Ecto neural progenitor cell (in vitro differentiated cells): ENCODE measurements at regions not wholly inside any gene's neighbourhood (a gene's known extent, or its start where the extent isn't known, plus 50 kb on each side); places are given as distances from the start of the nearest gene placed in this dataset.

Source experiments
- DNase-seq: peaks from one replicate; pipeline ENCODE4 v3.0.0-alpha.2; 2018; ENCODE audit warnings: low spot score

DNA sequence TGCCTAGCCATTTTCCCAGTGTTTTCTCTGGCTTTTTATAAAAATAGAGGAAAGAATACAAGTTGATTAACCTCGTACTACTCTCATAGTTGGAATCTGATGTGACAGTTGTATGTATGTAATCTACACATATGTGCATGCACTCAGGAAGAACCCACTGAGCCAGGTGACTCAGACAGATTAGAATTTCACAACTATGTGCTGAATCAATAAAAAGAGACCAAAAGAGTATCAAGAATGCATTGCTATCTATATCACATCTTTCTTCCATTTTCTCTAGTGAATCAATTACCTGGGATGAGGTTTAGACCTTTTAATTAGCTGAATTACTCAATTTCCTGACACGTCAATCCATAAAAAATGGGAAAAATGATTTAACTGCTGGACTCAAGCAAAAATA, 319.3 kb upstream of the ATP10A start:
- DNase-seq: no peak

DNA sequence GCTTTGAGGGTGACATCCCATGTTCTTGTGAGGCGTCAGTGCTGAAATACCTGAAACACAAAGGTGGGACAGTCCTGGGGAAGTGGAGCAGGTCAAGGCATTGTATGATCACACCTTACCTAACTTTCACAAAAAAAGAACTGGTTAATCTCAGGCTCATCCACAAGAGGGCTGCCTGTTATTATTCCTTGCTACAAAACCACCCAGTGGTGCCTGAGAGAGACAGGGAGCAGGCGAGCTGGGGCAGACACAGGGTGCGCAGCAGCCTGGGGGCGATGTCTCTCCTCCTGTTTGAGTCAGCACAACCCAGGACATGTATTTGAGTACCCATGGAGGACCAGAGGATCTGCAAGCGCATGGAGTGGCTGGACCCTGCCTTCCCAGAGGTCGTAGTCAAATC, 316.8 kb upstream of the ATP10A start:
- DNase-seq: peak; percentile 67

DNA sequence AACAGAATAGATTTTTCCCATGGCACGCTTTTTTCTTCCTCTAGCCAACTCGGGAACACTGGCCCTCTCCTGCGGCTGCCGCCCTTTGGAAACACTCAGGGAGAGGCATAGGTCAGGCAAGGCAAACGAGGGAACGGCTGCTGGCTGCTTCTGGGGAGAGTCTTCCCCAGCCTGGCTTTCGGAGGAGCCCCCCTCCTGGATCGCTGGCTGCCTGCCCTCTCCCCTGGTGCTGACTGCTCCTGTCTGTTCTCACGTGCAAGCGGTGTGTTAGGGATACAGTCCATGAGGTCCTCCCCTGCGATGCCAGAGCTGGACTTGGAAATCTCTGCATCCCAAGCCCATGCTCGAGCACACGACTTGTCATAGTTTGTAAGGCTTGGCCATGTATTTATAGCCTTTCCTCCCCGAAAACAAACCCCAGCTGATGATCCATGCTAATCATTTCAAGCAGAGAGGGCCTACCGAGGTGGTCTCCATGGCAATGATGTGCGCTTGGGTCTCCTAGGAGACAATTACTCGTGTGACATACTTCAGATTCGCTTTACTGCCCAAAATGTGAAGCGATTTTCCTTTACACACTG, 315.6 kb upstream of the ATP10A start:
- no peak for DNase-seq

DNA sequence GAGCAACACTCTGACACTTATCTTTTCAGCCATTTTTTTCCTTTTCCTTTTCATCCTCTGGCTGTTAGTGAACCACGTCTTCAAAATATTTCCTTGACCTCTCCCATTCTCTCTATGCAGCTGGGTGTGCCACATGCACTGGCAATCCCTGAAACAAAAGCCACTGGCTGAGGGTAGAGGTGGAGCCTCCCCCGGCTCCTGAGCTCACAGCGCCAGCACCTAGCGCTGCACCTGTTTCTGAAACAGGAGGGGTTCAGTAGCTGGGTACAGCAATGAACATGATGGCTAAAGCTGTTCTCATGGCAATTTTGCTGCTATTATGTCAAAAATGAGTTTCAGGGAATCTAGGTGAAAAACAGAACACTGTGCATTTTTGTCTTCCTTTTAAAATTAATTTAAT, 314.7 kb upstream of the ATP10A start:
- no peak for DNase-seq

DNA sequence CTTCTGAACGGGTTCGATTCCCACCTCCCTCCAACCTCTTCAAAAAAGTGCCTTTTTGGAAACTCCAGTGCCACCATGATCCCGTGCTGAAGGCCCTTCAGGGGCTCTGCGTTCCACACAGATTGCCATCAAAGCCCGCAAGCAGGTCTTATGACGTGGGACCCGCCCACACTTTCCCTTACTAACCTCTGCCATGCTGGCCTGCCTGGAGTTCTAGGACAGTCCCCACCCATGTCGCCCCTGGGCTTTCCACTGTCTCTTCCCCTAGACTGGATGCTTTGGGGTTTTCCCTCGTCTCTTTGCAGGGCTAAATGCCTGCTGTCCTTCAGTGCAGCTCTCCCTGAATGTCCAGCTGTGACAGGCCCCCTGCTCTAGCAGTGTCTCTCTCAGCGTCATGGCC, 313.7 kb upstream of the ATP10A start:
- DNase-seq: no peak

DNA sequence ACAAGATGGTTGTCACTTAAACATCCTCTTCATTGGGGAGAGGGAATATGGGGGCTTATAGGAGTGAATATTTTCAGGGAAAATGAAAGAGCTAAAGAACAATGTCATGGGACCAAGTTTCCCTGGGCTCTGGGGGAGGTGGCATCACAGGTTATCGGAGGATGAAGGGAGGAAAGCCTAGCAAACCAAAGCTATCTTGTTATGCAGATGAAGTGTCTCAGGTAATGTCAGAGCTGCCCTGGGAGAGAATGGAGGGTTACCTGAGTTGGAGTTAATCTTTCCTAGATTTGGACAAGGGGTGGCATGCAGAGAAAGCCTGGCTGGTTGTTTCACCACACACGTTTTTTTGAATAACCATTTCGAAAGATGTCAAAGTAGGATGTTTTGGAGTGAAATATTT, 308.1 kb upstream of the ATP10A start:
- DNase-seq: no peak

DNA sequence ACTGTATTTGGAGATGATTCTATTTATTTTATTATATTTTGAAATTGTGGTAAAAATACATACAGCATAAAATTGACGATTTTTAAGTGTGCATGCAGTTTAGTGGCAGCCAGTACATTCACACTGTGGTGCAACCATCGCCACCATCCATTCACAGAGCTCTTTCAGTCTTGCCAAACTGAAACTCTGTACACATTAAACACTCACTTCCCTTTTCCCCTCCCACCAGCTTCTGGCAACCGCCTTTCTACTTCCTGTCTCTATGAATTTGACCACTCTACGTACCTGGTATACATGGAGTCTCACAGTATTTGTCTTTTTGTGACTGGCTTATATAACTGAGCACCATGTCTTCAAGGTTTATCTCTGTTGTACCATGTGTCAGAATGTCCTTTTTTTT, 303.3 kb upstream of the ATP10A start:
- no peak for DNase-seq

DNA sequence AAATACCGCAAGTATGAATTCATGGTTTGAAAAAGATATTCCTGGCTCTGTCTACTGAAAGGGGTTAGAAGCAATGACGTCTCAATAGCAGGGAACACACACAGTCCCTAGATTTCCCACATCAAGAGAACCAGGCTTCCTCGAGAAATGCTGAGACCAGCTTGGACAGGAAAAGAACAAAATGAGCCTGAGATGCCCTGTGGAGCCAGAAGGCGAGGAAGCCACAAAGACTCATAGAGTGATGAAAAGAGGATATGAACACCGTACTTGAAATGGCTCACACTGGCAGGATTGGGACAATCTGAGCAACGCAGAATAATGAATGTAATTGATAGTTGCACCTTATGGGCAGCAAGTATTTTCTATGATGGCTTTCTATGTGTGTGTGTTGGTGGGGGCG, 302.4 kb upstream of the ATP10A start:
- DNase-seq: no peak

DNA sequence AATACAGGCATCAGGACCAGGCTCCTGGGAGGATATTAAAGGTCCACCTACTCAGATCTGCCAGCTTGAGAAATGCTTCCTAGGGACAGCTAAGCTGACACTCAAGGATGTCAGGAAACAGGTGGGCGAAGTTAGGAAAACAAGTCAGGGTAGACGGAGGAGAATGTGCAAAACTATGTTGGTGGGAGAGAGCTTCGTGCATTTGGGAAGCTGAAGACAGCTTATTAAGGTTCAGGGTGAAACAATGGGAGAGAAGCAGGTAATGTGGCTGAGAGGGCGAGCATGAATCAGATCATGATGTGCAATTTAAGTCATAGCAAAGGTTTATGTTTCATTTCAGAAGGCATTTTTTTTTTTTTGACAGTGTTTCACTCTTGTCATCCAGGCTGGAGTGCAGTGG, 297.2 kb upstream of the ATP10A start:
- DNase-seq: no peak

DNA sequence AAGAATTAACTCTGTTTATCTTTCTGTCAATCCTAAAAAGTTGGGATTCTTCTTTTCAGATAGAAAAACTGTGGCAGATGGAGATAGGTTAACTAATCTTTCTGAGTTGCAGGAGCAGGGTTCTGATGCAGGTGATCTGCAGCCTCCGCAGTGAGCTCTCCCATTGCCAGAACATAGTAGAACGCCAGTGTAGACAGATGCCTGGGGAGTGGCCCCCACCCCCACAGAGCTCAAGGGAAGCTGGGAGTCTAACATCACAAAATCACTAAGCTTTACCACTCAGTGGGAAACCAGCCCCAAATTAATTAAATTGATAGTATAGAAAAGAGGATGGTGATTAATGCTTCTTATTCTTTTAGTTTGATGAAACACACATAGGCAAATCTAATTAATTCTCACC, 295.0 kb upstream of the ATP10A start:
- no peak for DNase-seq

DNA sequence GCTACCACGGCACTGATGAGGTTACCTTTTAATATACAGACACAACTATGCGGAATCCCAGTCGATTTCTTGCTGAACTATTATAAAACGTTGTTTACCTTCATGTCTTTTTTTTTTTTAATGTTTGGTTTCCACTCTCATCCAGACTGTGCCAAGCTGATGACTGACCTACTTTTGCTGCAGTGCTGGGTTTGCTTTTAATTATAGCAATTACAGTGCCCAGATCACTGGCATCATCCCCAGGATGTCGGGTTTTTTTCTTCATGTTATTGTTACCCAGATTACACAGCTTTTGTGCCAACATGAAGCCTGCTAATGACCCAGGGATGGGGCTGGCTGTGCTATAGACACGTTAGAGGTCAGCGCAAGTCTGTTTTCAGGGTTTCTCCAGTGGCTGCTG, 294.0 kb upstream of the ATP10A start:
- no peak for DNase-seq

DNA sequence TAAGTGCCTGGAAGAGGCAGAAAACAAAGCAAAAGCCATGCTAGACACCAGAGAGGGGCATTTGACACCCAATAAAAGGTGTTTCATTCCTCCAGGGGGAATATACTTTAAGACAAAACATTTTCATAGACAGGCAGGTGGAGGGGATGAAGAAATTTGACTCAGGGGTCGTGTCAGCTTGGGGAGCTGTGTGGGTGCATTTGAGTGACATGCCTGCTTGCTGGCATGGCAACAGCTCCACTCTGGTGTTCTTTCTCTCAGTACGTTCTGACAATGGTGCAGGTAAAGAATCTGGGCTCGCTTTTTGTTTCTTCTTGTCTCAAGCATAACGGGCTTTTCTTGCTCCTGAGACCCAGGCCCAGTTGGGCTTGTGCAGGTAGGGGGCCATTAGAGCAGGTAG, 292.9 kb upstream of the ATP10A start:
- DNase-seq: no peak

DNA sequence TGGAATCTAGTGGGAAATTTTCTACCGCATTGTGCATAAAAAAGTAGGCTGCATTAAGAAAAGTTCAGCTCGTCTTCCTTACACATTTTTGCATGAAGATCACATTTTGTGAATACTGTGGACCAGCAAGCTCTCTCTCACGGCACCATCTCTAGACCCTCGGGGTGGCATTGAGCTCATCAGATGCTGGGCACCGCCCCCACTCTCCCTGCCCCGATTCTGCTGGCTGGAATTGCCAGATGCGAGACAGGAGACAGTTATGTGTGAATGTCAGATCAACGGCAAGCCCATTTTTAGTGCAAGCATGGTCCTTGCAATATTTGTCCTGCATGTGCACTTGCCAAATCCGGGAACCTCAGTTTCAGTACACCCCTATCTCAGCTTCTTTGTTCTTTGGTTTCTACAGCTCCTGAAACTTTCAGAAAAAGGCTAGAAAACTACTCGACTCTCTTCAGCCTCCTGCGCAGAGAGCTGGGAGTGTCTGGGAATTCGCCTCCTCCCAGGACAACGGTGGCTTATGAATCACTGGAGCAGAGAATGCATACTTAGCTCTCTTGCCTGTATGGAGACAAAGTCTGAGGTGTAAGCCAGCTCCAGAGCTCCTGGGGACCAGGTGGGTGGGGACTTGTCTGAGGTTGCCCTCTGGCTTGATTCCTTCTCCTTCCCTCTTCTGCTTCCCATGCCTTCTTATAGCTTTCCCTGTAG, 285.2 kb upstream of the ATP10A start:
- no peak for DNase-seq

DNA sequence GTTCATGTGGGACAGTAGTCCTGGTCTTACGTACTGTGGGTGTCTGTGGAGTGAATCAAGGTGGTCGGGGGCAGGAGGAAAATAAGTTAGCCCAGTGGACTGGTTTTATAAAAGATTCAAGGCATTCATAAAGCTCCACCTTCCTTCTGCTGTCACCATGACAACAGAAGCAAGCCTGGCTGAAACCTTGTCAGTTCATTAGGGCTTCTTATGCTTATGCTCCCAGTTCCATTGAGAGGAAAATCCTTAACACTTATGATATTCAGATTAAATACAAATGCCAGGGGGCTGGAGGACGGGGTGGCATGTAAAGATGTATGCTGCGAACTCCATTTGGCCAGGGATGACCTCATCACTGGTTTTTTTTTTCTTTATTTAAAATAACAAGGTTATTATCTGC, 283.1 kb upstream of the ATP10A start:
- DNase-seq: no peak

DNA sequence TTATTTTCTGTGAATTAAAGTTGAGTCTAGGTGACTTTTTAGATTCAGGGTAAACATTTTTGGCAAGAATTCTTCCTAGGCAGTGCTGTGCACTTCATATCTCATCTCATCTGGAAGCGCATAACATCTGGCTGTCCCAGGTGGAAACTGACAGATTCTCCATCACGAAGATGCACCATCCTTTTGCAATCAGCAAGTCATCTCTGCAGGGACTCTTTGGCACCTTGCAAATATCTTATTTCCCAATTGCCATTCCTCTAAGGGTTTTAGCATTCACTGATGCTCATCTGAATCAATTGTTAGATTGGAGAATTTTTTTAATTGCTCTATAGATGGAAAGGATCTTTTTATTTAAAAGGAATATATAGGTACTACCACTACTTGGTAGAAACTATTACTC, 282.7 kb upstream of the ATP10A start:
- DNase-seq: no peak

DNA sequence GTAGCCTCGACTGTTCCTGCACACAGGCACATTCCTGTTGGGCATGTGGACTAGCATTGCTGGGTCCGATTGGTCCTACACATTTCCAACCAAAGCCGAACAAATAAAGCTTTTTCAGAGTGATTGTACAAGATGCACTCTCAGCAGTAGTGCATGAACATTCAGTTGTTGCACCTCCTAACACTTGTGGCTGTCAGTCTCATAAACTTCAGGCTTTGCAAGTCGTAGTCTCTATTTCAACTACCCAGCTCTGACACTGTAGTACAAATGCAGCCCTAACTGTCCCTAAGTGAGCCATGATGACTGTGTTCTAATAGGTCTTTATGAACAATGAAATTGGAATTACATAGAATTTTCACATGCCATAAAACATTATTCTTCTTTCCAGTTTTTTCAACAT, 281.7 kb upstream of the ATP10A start:
- DNase-seq: no peak

DNA sequence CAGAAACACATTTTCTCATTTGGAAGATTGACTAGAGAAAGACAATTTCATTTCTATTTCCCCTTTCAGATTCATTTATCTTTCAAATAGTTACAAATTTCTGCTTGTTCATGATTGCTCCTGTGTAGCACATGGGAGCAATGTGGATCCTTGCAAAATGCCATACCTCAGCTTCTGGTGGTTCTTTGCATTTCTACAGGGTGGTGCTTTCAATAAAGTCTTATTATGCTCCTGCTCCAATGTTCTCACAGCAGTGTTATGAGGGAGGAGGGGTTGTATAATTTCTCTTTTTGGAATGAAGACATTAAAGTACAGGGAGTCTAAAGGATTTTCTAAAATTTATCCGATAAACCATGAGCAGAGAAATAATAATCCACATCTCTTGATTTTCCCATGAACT, 280.1 kb upstream of the ATP10A start:
- DNase-seq: no peak

DNA sequence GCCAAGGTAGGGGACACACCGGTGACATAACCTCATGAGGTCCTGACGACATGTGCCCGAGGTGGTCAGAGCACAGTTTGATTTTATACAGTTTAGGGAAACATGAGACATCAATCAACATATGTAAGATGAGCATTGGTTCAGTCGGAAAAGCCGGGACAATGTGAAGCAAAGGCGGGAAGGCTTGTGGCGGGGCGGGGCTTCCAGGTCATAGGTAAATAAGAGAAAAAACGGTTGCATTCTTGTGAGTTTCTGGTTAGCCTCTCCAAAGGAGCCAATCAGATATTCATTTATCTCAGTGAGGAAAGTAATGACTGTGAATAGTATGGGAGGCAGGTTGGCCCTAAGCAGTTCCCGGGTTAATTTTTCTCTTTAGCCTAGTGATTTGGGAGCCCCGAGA, 271.7 kb upstream of the ATP10A start:
- DNase-seq: no peak

DNA sequence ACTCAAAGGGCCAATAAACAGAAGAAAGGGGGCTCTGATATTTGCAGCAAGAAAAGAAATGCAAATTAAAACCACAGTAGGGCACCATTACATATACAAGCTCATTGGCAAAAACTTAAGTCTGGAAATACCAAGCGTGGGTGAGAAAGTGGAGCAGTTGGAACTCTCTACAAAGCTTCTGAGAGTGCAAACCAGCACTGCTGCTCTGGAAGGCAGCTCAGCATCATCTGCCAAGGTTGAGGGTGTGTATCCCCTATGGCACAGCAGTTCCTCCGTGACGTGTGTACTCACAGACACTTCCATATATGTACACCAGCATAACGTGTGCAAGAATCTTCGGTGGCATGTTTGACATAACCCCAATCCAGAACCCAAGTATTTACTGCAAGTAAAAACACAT, 271.0 kb upstream of the ATP10A start:
- DNase-seq: no peak

DNA sequence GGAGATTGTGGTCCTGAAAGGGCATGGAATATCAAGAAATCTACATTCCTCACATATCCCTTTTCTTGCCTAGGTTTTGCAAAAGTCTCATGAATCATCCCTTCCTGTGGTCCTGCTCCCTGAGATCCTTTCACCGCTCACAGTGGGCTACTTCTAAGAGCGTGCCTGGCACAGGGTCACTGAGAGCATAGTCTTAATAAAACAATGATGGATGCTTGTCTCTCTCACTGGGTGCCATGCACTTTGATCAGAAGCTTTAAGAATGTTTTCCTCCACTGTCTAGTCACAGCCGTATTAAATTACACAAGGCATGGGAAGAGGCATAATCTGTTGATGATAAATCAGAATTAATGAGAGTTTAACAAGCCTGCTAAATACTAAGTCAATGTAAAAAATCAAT, 269.7 kb upstream of the ATP10A start:
- DNase-seq: no peak

DNA sequence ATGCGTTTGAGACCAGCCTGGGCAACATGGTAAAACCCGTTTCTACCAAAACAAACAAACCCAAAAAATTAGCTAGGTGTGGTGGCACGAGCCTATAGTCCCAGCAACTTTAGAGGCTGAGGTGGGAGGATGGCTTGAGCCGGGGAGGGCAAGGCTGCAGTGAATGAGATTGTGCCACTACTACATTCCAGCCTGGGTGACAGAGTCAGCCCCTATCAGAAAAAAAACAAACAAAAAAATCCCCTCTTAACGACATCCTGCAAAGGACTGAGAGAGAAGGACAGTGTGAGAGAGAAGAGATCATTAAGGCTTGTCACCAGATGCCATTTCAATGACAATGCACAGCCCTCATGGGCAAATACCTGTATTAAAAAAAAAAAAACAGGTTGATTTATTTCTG, 266.7 kb upstream of the ATP10A start:
- DNase-seq: no peak

DNA sequence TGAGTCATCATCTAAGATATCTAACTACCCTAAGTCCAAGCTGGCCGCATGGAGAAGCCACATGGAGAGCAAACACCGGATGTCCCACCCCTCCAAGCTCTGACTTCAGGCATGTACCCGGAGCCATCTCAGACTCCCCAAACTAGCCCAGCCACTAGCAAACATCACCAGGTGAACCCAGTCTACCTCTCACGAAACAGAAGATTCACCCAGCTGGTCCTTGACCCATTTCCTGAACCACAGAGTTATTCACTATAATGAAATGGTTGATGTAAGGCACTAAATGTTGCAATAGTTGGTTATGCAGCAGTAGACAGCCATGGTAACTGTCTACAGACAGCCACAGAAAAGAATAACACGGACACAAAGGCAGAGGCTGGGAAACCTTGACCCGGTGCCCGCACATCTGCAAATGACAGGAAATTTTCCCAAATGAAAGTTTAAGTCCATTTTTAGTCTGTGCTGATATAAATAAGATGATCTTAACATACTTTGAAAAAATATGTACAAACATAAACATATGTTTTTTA, 265.5 kb upstream of the ATP10A start:
- no peak for DNase-seq

DNA sequence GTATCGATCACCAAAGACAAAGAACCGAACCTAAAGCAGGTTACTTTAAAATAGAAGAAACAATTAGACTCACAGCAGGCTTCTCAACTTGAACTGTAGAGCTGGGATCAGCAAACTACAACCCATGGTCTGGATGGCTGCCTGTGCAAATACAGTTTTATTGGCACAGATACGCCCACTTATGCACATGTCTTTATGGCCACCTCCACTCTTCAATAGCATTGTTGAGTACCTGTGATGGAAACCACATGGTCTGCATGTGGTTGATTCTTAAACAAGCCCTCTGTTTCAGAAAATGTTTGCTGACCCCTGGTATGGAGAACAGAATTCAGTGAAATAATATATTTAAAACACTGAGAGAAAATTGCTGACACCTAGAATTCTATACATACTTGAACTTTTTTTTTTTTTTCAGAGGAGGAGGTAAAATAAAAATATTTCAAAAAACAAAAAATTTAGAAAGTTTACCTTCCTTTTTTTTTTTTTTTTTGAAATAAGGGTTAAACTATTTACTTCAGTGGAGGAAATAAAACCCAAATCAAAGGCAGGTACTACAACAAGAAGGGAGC, 263.8 kb upstream of the ATP10A start:
- DNase-seq: no peak

DNA sequence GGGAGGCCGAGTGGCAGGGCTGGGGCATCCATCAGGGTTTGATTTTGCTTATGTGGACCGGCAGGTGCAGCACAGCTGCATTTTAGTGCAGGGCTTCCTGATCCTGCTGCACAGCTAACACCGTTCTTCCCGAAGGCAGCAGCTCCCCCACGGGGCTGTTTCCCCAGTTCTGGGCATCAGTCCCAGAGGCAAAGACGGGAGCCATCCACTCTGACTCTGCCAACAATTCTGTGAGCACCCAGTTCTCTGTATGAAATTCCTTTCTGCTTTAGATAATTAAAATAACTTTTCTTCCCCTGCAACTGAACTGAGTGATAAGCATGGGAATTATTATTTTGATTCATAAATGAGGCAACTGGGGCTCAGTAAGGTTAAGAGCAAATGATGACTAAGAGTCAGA, 262.9 kb upstream of the ATP10A start:
- no peak for DNase-seq
